Upper lobe of left lung (tissue), 6 donors: ENCODE measurements at regions not wholly inside any gene's neighbourhood (a gene's known extent, or its start where the extent isn't known, plus 50 kb on each side); places are given as distances from the start of the nearest gene placed in this dataset.

Source experiments
- ATAC-seq, 2 donors: fragments of 200-7000 bp; cut with Tn5 transposase; one replicate each; pipeline ENCODE4 v1.9.1; 2022; ENCODE audit warnings: mild to moderate bottlenecking in 2 of 2, moderate library complexity in 2 of 2; ENCODE audit not compliant: low FRiP score in 2 of 2
- DNase-seq, 2 donors: peaks; one replicate each; pipeline ENCODE4 v3.0.0-alpha.2; 2019 to 2020
- H3K27ac ChIP-seq, 4 donors: fragments of 200-600 bp; sonication (generic); one replicate each; pipeline ENCODE4 v1.5.1; 2016 to 2019
- H3K27me3 ChIP-seq, 4 donors: fragments of 200-600 bp; sonication (generic); one replicate each; pipeline ENCODE4 v1.5.1; 2017 to 2019
- H3K36me3 ChIP-seq, 4 donors: fragments of 200-600 bp; sonication (generic); one replicate each; pipeline ENCODE4 v1.5.1; 2016 to 2019
- H3K4me1 ChIP-seq, 4 donors: fragments of 200-600 bp; sonication (generic); one replicate each; pipeline ENCODE4 v1.5.1; 2018 to 2019
- H3K4me3 ChIP-seq, 4 donors: fragments of 200-600 bp; sonication (generic); one replicate each; pipeline ENCODE4 v1.5.1; 2017 to 2019; ENCODE audit warnings: mild to moderate bottlenecking in 2 of 4, moderate library complexity in 1 of 4
- H3K9me3 ChIP-seq, 4 donors: fragments of 200-600 bp; sonication (generic); one replicate each; pipeline ENCODE4 v1.5.1; 2018 to 2019
- EP300 ChIP-seq, 4 donors: sonication (generic); formaldehyde crosslinking; IDR thresholded peaks; one replicate each; pipeline ENCODE4 v1.5.1; 2017; ENCODE audit warnings: antibody characterized with exemption in 4 of 4, control low read depth in 2 of 4
- POLR2A ChIP-seq, 4 donors: fragments of 450-650 bp; IDR thresholded peaks; one replicate each; pipeline ENCODE4 v1.5.1; 2016 to 2017; ENCODE audit warnings: antibody characterized with exemption in 4 of 4, mild to moderate bottlenecking in 2 of 4
- POLR2AphosphoS5 ChIP-seq, 2 donors: sonication (generic); formaldehyde crosslinking; IDR thresholded peaks; one replicate each; pipeline ENCODE4 v1.5.1; 2017; ENCODE audit warnings: antibody characterized with exemption in 2 of 2
- WGBS, 2 donors: methylation state at CpG; one replicate each; pipeline ENCODE4 v1.1.5; 2017 to 2018; 5-methylcytosine and 5-hydroxymethylcytosine counted together
- TF ChIP-seq, protein P1 (sequence below), 6 experiments: fragments of 450-650 bp in 4 of 6; fragments of 200-600 bp in 2 of 6; sonication (generic) in 2 of 6; IDR thresholded peaks; one replicate each; pipeline ENCODE4 v1.5.1; 2016 to 2019; ENCODE audit warnings: antibody characterized with exemption in 6 of 6
- donor health status: DM: no; HTN: no; CAD: no; lungs with moderate emphysema.
- donor health status: DM: no; HTN: yes; CAD: no; lungs with severe emphysema.

DNA sequence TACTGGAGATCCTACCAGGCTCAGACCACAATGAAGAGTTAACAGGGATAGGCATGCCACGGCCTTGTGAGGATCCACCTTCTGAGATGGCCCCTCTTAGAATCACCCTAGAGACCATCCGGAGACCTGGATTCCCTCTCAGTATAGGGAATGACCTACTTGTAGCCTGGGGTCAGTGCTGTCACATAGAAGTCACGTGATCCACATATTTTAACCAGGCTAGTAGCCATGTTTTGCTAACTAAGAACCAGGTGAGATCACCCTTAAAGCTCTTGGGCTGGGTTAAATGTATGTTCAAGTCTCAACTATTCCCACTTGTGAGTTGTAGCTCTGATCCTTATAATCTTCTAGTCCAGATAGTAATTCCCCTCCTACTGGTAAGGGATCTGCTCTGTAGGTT lies 215.4 kb downstream of the CCNG2 start:
- DNase-seq (no peak), ATAC-seq (no peak)
- H3K4me3 ChIP-seq: no peak overlapping the region
- H3K27me3 ChIP-seq: no peaks in the 10 kb centered on the region
- no peaks in the 10 kb centered on the region for H3K4me1 ChIP-seq
- H3K9me3 ChIP-seq: no peaks in the 10 kb centered on the region
- 80 to 81% methylated on average over 3 of the region's 3 CpGs for WGBS, 2 donors
- H3K27ac ChIP-seq: no peak overlapping the region
- no peaks in the 10 kb centered on the region for H3K36me3 ChIP-seq
- no peak for TF ChIP-seq EP300 (IDR thresholded peaks at IDR 0.05)
- no peak for TF ChIP-seq POLR2A (IDR thresholded peaks at IDR 0.05)

DNA sequence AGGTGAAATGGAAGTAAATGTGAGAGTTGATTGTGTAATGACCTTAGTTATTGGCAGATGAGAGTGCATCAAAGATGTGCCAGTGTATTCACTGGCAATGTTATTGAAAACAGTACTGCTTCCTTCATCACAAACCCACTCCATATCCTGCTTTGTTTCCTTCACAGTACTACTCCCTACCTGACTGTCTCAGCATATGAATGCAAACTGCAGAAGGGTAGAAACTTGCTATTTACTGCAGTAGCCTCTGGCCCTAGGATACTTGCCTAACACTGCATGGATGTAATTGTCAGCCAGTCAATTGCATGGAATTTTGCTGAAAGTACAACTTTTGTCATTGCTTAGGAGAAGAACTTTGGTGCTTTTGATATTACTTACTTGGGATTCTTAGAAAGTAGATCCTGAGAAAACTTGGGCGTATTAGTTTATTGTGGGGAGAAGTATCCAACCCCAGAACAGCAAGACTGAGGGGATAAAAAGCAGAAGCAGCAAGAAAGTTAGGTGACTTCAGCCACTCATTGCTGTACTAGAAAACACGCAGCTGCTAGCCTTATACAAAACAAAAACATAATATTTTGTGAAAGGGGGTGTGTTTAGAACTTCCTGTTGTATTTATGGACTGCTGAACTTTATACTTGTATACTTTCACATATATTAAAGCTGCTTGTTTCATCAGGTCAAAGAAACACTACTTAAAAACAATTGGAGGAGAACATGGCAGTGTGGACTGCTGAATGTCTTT lies 219.0 kb downstream of the CCNG2 start:
- no peaks in the 10 kb centered on the region for H3K9me3 ChIP-seq
- WGBS, 2 donors: 75 to 76% methylated on average over 2 of the region's 2 CpGs
- no peak overlapping the region for H3K27ac ChIP-seq
- no peaks in the 10 kb centered on the region for H3K27me3 ChIP-seq
- ATAC-seq (no peak), DNase-seq (no peak)
- no peaks in the 10 kb centered on the region for H3K36me3 ChIP-seq
- TF ChIP-seq, protein P1, sequence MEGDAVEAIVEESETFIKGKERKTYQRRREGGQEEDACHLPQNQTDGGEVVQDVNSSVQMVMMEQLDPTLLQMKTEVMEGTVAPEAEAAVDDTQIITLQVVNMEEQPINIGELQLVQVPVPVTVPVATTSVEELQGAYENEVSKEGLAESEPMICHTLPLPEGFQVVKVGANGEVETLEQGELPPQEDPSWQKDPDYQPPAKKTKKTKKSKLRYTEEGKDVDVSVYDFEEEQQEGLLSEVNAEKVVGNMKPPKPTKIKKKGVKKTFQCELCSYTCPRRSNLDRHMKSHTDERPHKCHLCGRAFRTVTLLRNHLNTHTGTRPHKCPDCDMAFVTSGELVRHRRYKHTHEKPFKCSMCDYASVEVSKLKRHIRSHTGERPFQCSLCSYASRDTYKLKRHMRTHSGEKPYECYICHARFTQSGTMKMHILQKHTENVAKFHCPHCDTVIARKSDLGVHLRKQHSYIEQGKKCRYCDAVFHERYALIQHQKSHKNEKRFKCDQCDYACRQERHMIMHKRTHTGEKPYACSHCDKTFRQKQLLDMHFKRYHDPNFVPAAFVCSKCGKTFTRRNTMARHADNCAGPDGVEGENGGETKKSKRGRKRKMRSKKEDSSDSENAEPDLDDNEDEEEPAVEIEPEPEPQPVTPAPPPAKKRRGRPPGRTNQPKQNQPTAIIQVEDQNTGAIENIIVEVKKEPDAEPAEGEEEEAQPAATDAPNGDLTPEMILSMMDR (IDR thresholded peaks at IDR 0.05): no peak
- TF ChIP-seq POLR2A (IDR thresholded peaks at IDR 0.05): no peak
- TF ChIP-seq EP300 (IDR thresholded peaks at IDR 0.05): no peak
- TF ChIP-seq POLR2AphosphoS5 (IDR thresholded peaks at IDR 0.05): no peak
- H3K4me3 ChIP-seq: no peak overlapping the region
- H3K4me1 ChIP-seq: no peaks in the 10 kb centered on the region

DNA sequence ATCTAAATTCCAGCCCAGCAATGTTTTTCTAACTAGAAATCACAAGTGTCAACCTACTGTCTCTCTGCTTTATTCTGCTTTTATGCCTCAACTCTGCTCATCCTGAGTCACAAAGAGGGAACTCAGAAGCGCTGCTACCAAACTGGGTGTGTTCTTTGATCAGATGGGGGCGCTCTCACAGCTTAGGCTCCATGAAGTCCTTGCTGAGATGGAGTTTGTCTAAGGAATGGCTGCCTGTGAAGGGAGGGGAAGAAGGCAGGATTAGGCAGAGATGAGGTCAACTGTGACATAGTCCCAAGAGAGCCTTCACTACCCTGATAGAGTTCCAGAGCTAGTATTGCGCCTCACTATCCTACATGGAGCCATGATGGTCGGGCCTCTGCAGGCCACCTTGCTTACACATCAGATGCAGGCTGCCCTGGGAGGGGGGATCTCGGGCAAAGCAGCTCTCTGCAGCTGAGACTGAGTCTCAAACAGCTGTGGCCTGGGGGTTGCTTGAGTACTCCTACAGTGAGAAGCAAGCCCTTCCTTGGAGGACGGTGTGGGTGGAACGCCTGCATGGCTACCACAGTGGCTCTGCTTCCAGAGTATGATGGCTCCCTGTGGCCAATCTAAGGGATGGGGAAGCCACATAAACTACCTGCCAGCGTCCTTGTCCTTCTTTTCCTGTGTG lies 219.9 kb downstream of the CCNG2 start:
- Histone ChIP-seq H3K36me3 (no peaks in the 10 kb centered on the region), H3K4me3 (no peak overlapping the region), H3K4me1 (no peaks in the 10 kb centered on the region), H3K27me3 (no peaks in the 10 kb centered on the region), H3K27ac (no peak overlapping the region), H3K9me3 (no peaks in the 10 kb centered on the region)
- TF ChIP-seq POLR2AphosphoS5 (IDR thresholded peaks at IDR 0.05) (no peak), EP300 (IDR thresholded peaks at IDR 0.05) (no peak), POLR2A (IDR thresholded peaks at IDR 0.05) (no peak)
- TF ChIP-seq, protein P1 (IDR thresholded peaks at IDR 0.05): no peak
- peak in 1 of 2 donors; percentile 47 for ATAC-seq
- DNase-seq: peak in 1 of 2 donors; percentile 0
- WGBS, 2 donors: 73 to 77% methylated on average over 4 to 8 of the region's 8 CpGs

DNA sequence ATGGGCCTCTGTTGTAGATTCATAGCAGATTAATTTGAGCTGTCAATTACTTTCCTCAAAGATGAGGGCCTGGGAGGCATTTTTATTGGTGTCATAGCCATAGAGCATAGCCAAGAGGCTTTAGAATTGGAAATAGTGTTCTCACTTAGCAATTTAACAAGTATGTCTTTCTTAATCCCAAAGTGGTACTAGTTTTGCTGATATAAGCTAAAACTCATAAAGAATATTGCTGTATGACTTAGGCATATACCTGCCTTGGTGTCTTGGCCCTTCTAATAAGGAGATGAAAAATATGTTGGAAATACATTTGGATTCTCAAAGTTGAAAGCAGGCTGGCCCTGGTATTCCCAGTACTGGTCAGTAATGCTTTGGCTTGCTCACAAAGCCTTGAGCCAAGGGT lies 221.5 kb upstream of the CXCL13 start:
- H3K27me3 ChIP-seq: no peaks in the 10 kb centered on the region
- H3K9me3 ChIP-seq: no peaks in the 10 kb centered on the region
- DNase-seq: no peak
- TF ChIP-seq POLR2A (IDR thresholded peaks at IDR 0.05) (no peak), POLR2AphosphoS5 (IDR thresholded peaks at IDR 0.05) (no peak), EP300 (IDR thresholded peaks at IDR 0.05) (no peak)
- TF ChIP-seq, protein P1 (IDR thresholded peaks at IDR 0.05): no peak
- H3K4me1 ChIP-seq: no peaks in the 10 kb centered on the region
- no peaks in the 10 kb centered on the region for H3K36me3 ChIP-seq
- no peak overlapping the region for H3K27ac ChIP-seq
- no peak for ATAC-seq
- no peak overlapping the region for H3K4me3 ChIP-seq

DNA sequence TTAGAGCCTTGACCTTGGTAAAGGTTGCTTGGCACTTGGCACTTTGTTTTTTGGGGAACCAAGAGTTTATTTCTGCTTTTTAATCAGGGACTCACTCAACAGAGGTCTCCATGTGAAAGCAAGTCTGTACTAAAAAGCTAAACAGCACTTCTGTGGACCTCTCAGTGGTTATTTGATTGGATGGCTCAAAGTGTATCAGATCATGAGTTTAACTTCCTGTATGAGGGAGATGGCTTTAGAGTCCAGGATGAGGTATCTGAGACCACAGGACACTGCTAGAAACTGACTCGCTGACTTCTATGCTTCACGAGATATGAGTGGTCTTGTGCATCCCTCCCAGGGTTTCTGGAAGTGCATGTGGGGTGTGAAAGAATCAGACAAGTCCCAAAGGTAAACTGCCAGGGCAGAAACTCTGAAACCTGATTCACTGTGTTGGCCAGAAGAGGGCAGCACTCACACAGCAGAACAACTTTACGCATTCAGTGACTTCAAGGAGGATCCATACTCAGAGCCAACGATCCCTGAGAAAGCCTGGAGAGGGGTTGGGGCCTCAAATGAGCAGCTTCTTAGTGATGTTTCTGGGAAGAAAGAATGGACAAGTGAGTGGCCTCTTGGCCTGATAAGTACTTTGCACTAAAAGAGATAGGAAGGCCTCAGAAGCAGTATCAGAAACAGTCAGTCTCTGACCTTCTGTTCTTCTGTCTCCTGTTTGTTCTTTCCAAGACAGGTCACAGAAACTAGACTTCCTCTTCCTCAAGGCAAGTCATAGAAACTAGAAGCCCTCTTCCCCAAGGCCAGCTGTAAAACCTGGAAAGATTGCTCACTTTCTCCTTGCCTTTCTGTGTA lies 220.3 kb upstream of the CXCL13 start:
- H3K27me3 ChIP-seq: no peaks in the 10 kb centered on the region
- no peaks in the 10 kb centered on the region for H3K36me3 ChIP-seq
- DNase-seq (peak in 1 of 2 donors; percentile 49), ATAC-seq (peak; percentile 58 to 81)
- no peak overlapping the region for H3K27ac ChIP-seq
- TF ChIP-seq, protein P1 (IDR thresholded peaks at IDR 0.05): peak; percentile 48 to 81 (median 67)
- TF ChIP-seq EP300 (IDR thresholded peaks at IDR 0.05): no peak
- no peaks in the 10 kb centered on the region for H3K4me1 ChIP-seq
- no peak overlapping the region for H3K4me3 ChIP-seq
- no peaks in the 10 kb centered on the region for H3K9me3 ChIP-seq
- 8 to 10% methylated on average over 4 of the region's 4 CpGs for WGBS, 2 donors
